ENCODE measurements at regions not wholly inside any gene's neighbourhood (a gene's known extent, or its start where the extent isn't known, plus 50 kb on each side); places are given as distances from the start of the nearest gene placed in this dataset.

DNA sequence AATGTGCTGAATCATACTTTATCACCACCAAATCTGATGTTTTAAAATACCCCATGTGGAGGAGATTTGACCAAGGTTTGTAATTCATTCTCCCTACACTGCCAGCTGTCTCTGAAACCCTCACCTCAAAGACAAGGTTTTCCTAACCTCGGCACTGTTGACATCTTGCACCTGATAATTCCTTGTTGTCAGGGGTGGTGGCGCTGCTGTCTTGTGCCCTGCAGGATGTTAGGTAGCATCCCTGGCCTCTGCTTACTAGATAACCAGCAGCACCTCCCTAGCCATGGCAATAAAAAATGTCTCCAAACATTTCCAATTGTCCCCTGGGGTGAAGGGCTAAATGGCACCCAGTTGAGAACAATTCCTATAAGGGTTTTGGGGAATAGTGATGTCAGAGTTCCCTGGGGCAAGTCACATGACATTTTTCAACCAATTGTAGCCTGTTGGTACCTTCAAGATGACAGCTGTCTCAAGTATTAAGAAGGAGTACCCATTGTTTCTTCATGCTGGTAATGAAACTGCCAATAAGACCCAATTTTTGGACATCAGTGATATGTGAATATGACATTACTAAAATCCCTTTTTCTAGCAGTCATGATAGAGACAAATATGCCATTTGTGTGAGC, 160.6 kb upstream of the PLCXD3 start:
- Mint-ChIP-seq H3K27ac (no peak overlapping the region), H3K36me3 (no peaks in the 10 kb centered on the region), H3K4me3 (no peak overlapping the region), H3K9me3 (peaks cover 13% of the 10 kb centered on the region), H3K4me1 (peaks cover 28% of the 10 kb centered on the region), H3K27me3 (ENCODE audit: low read depth) (peaks cover 18% of the 10 kb centered on the region)
- DNase-seq (ENCODE audit: low spot score in 2 of 2, unreplicated experiment in 2 of 2): no peak
- TF ChIP-seq CTCF (IDR thresholded peaks at IDR 0.05; ENCODE audit: unreplicated experiment): no peak

- TF ChIP-seq CTCF (IDR thresholded peaks at IDR 0.05; ENCODE audit: unreplicated experiment): no peak
- Mint-ChIP-seq H3K4me3 (no peak overlapping the region), H3K27me3 (ENCODE audit: low read depth) (peaks cover 18% of the 10 kb centered on the region), H3K9me3 (peaks cover 13% of the 10 kb centered on the region), H3K4me1 (peaks cover 26% of the 10 kb centered on the region), H3K27ac (no peak overlapping the region), H3K36me3 (no peaks in the 10 kb centered on the region)
- DNase-seq (ENCODE audit: low spot score in 2 of 2, unreplicated experiment in 2 of 2): no peak
Observed at GRCh38 chr5:41670216-41670615, 159.8 kb upstream of the PLCXD3 start.

DNA sequence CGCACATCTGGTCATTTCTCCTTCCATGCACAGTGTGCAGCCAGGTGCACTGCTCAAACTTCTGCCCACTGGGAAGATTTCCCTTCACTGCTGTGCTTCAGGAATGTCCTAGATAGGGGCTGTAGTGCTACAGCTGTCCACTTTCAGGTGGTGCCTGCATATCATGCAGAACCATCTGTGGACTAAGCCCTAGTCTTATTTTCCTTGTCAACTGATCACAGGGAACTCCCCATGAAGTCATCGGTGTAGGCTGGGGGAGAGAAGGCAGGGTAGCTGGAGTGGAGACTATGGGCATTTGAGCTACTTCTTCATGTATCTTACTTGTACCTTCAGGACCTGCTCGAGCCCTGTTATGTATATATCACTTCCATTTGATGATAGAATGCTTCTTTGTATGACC, 150.9 kb upstream of the PLCXD3 start:
- no peak for TF ChIP-seq CTCF (IDR thresholded peaks at IDR 0.05; ENCODE audit: unreplicated experiment)
- DNase-seq (ENCODE audit: low spot score in 2 of 2, unreplicated experiment in 2 of 2): no peak
- Mint-ChIP-seq H3K9me3 (peaks cover 13% of the 10 kb centered on the region), H3K36me3 (no peaks in the 10 kb centered on the region), H3K27me3 (ENCODE audit: low read depth) (peaks cover under 1% of the 10 kb centered on the region), H3K4me1 (no peaks in the 10 kb centered on the region), H3K27ac (no peak overlapping the region), H3K4me3 (no peak overlapping the region)

DNA sequence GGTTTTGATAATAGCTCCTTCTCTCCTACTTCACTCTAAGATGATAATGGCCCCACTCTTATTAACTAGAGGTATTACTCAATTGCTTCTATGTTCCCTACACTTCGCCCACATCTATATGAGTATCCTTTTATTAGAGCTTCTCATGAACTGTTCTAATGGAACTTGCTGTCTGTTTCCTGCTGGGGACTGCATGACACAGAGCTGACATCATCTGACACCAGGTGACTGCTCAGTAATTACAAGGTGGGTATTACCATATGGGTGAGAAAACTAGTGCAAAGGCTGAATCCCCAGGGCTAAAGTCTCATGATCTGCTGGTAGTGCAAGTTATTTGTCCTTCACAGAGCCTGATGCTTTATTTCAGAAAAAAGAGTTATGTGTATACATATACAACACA, 146.2 kb upstream of the PLCXD3 start:
- no peak overlapping the region for H3K27ac Mint-ChIP-seq
- DNase-seq (ENCODE audit: low spot score in 2 of 2, unreplicated experiment in 2 of 2): no peak
- no peaks in the 10 kb centered on the region for H3K27me3 Mint-ChIP-seq (ENCODE audit: low read depth)
- TF ChIP-seq CTCF (IDR thresholded peaks at IDR 0.05; ENCODE audit: unreplicated experiment): no peak
- no peak overlapping the region for H3K4me3 Mint-ChIP-seq
- H3K4me1 Mint-ChIP-seq: no peaks in the 10 kb centered on the region
- no peaks in the 10 kb centered on the region for H3K36me3 Mint-ChIP-seq
- H3K9me3 Mint-ChIP-seq: peaks cover 12% of the 10 kb centered on the region

GRCh38 chr5:41650131-41650530, 139.7 kb upstream of the PLCXD3 start:
- Mint-ChIP-seq H3K27me3 (ENCODE audit: low read depth) (no peaks in the 10 kb centered on the region), H3K36me3 (no peaks in the 10 kb centered on the region), H3K4me3 (no peak overlapping the region), H3K4me1 (peaks cover 6% of the 10 kb centered on the region), H3K9me3 (peaks cover 11% of the 10 kb centered on the region), H3K27ac (no peak overlapping the region)
- TF ChIP-seq CTCF (IDR thresholded peaks at IDR 0.05; ENCODE audit: unreplicated experiment): no peak
- DNase-seq (ENCODE audit: low spot score in 2 of 2, unreplicated experiment in 2 of 2): no peak

DNA sequence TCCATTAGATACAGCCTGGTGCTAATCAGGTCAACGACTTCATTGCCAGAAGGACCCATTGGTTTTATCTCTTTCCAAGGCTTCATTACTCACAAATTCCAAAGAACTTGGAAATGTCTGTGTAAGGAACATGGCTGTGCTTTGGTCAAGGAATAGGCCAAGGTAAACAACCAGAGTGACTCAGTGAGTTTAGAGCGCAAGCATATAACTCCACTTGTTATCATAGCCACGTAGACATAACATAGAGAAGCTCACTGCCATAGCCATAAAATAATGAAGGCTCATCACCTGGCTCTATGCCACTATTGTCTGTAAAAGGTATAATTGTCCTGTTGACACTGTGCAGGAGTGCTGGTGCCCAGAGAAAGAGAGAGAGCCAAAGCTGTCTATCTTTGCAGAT, 139.3 kb upstream of the PLCXD3 start:
- Mint-ChIP-seq H3K27me3 (ENCODE audit: low read depth) (no peaks in the 10 kb centered on the region), H3K4me3 (no peak overlapping the region), H3K36me3 (no peaks in the 10 kb centered on the region), H3K4me1 (peaks cover 6% of the 10 kb centered on the region), H3K9me3 (peaks cover 7% of the 10 kb centered on the region), H3K27ac (no peak overlapping the region)
- no peak for TF ChIP-seq CTCF (IDR thresholded peaks at IDR 0.05; ENCODE audit: unreplicated experiment)
- no peak for DNase-seq (ENCODE audit: low spot score in 2 of 2, unreplicated experiment in 2 of 2)

Measured in mesothelial cell of epicardium (in vitro differentiated cells).